Breast epithelium (tissue), 3 donors: ENCODE measurements at regions not wholly inside any gene's neighbourhood (a gene's known extent, or its start where the extent isn't known, plus 50 kb on each side); places are given as distances from the start of the nearest gene placed in this dataset.

ENCODE experiments used
- POLR2AphosphoS5 ChIP-seq, 3 donors: sonication (generic); formaldehyde crosslinking; IDR thresholded peaks; one replicate each; pipeline ENCODE4 v1.6.1; 2017; ENCODE audit warnings: antibody characterized with exemption in 3 of 3
- TF ChIP-seq, protein P1 (sequence below), 3 donors: fragments of 450-650 bp; IDR thresholded peaks; one replicate each; pipeline ENCODE4 v1.5.1; 2016 to 2017; ENCODE audit warnings: antibody characterized with exemption in 3 of 3, mild to moderate bottlenecking in 3 of 3, moderate library complexity in 3 of 3

DNA sequence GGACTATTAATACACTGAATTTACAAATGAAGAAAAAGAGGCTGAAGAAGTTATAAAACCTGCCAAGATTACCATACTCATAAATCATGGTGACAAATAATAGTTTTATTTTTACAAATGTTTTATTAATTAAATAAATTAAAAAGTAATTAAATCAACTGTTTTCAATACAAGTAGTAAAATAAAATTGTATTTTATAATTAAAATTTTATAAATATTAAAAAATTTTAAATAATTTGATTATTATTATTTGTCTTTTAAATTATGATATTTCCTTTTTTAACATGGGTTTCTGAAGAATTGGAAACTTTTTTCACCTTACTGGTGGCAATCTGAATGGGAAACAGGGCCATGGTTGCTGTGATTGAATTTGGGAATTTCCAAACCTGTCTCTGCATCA is 177.3 kb upstream of the TSHZ2 start:
- TF ChIP-seq, protein P1, sequence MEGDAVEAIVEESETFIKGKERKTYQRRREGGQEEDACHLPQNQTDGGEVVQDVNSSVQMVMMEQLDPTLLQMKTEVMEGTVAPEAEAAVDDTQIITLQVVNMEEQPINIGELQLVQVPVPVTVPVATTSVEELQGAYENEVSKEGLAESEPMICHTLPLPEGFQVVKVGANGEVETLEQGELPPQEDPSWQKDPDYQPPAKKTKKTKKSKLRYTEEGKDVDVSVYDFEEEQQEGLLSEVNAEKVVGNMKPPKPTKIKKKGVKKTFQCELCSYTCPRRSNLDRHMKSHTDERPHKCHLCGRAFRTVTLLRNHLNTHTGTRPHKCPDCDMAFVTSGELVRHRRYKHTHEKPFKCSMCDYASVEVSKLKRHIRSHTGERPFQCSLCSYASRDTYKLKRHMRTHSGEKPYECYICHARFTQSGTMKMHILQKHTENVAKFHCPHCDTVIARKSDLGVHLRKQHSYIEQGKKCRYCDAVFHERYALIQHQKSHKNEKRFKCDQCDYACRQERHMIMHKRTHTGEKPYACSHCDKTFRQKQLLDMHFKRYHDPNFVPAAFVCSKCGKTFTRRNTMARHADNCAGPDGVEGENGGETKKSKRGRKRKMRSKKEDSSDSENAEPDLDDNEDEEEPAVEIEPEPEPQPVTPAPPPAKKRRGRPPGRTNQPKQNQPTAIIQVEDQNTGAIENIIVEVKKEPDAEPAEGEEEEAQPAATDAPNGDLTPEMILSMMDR (IDR thresholded peaks at IDR 0.05): no peak
- no peak for TF ChIP-seq POLR2AphosphoS5 (IDR thresholded peaks at IDR 0.05)
